Hippocampal formation (tissue), 2 donors: ENCODE measurements at regions not wholly inside any gene's neighbourhood (a gene's known extent, or its start where the extent isn't known, plus 50 kb on each side); places are given as distances from the start of the nearest gene placed in this dataset.

ENCODE experiments used
- DNase-seq, 2 donors: peaks; one replicate each; lab custom pipeline; 2025; lab: John Stamatoyannopoulos, UW

- no peak for DNase-seq
Measured at GRCh38 chr22:47290706-47291430, 528.4 kb downstream of the TBC1D22A start.

- DNase-seq, result no peak
Measured at GRCh38 chr22:47289336-47289985, 527.0 kb downstream of the TBC1D22A start.

GRCh38 chr22:47288680-47289079 is 526.2 kb downstream of the TBC1D22A start:
- DNase-seq, result no peak

- no peak for DNase-seq
Measured at GRCh38 chr22:47287516-47287915, 525.1 kb downstream of the TBC1D22A start.

- no peak for DNase-seq
Measured at GRCh38 chr22:47286590-47286989, 524.1 kb downstream of the TBC1D22A start.

- DNase-seq, result no peak
Measured at GRCh38 chr22:47285981-47286380, 523.5 kb downstream of the TBC1D22A start.

GRCh38 chr22:47284822-47285221 is 522.4 kb downstream of the TBC1D22A start:
- DNase-seq, result no peak

GRCh38 chr22:47284360-47284759 is 521.9 kb downstream of the TBC1D22A start:
- no peak for DNase-seq

GRCh38 chr22:47283616-47284270 is 521.3 kb downstream of the TBC1D22A start:
- DNase-seq, result no peak

GRCh38 chr22:47282851-47283250 is 520.4 kb downstream of the TBC1D22A start:
- no peak for DNase-seq

- DNase-seq, result no peak
Measured at GRCh38 chr22:47282366-47282765, 519.9 kb downstream of the TBC1D22A start.

- DNase-seq, result no peak
Measured at GRCh38 chr22:47281126-47282106, 519.0 kb downstream of the TBC1D22A start.

GRCh38 chr22:47280301-47280700 is 517.9 kb downstream of the TBC1D22A start:
- no peak for DNase-seq

- no peak for DNase-seq
Measured at GRCh38 chr22:47279746-47280145, 517.3 kb downstream of the TBC1D22A start.

- DNase-seq, result no peak
Measured at GRCh38 chr22:47279337-47279736, 516.9 kb downstream of the TBC1D22A start.

- no peak for DNase-seq
Measured at GRCh38 chr22:47278655-47279054, 516.2 kb downstream of the TBC1D22A start.

- DNase-seq, result no peak
Measured at GRCh38 chr22:47277531-47277930, 515.1 kb downstream of the TBC1D22A start.

GRCh38 chr22:47276991-47277390 is 514.5 kb downstream of the TBC1D22A start:
- no peak for DNase-seq

- no peak for DNase-seq
Measured at GRCh38 chr22:47276450-47276820, 514.0 kb downstream of the TBC1D22A start.

- DNase-seq, result no peak
Measured at GRCh38 chr22:47275605-47276449, 513.4 kb downstream of the TBC1D22A start.

- no peak for DNase-seq
Measured at GRCh38 chr22:47274196-47274595, 511.7 kb downstream of the TBC1D22A start.
